ENCODE measurements at regions not wholly inside any gene's neighbourhood (a gene's known extent, or its start where the extent isn't known, plus 50 kb on each side); places are given as distances from the start of the nearest gene placed in this dataset.

DNA sequence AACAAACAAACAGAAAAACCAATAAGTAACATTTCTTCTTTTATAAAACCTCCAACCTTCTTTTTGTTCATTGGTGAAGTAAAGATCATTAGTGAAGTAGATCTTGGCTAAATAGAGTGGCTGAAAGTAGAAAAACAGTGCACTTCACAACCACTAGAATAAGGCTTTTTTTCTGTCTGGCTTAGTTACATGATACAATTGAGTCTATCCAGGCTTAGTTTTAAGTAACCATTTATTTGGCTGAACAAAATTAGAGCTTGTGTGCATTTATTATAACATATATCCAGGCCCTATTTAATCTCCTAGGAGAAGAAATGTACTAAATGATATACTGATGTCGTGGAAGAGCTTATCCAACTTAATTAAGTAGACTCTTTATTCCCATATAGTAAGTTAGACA is 65.8 kb upstream of the STK38L start:
- ATAC-seq: no peak
- Histone ChIP-seq H3K4me1 (ENCODE audit: control insufficient read depth, insufficient read depth, low read length) (peaks cover 37% of the 10 kb centered on the region), H3K27me3 (replicated peaks in 1 of 2; ENCODE audit: control insufficient read depth in 2 of 2, insufficient read depth in 2 of 2, low read length in 1 of 2) (no peaks in the 10 kb centered on the region), H3K4me3 (no peak overlapping the region), H2AFZ (ENCODE audit: control insufficient read depth, low read depth, low read length) (no peak overlapping the region), H4K20me1 (ENCODE audit: control insufficient read depth, insufficient read depth) (no peaks in the 10 kb centered on the region), H3K4me2 (ENCODE audit: control insufficient read depth, insufficient read depth) (peak overlapping the region; percentile 15), H3K9ac (ENCODE audit: control insufficient read depth, insufficient read depth, low read length) (no peak overlapping the region), H3K36me3 (ENCODE audit: control insufficient read depth in 2 of 2, insufficient read depth in 2 of 2, low read length in 1 of 2) (no peaks in the 10 kb centered on the region), H3K79me2 (ENCODE audit: control insufficient read depth, insufficient read depth, low read length) (no peaks in the 10 kb centered on the region), H3K27ac (ENCODE audit: control insufficient read depth, insufficient read depth) (peak overlapping the region; percentile 94; the same call in 1 of the 2 replicates), H3K9me3 (replicated peaks; ENCODE audit: control insufficient read depth, insufficient read depth, low read length) (no peaks in the 10 kb centered on the region)
- 88% methylated on average over 1 of the region's 1 CpG for WGBS (ENCODE audit: insufficient coverage, insufficient replicate concordance, low lambda C conversion rate, missing lambda C conversion rate)
- ChIA-PET POLR2A (interaction anchor here (0.6 to 3.4 kb wide), 17 partner anchors 9 to 155 kb away, joined by 3 to 29 read pairs (median 4); partner anchors contain the start of gene STK38L), SMC1A (ENCODE audit: uncharacterized antibody, unreplicated experiment) (interaction anchor here (0.7 to 12.8 kb wide), 23 partner anchors 8 to 159 kb away, joined by 3 to 140 read pairs (median 18); partner anchors contain the start of gene STK38L), CTCF (interaction anchor here (0.8 to 5.5 kb wide), 12 partner anchors 9 to 163 kb away, joined by 3 to 26 read pairs (median 6); no protein-coding TSS in a partner anchor), RAD21 (ENCODE audit: unreplicated experiment) (interaction anchor here (0.7 to 5.5 kb wide), 18 partner anchors 13 to 321 kb away, joined by 3 to 85 read pairs (median 19); partner anchors contain the start of genes STK38L and TM7SF3)
- no peak for FAIRE-seq
- BruUV-seq (replicated peaks): no TSS peak
- DNase-seq (ENCODE audit: low read depth, low spot score): no peak
- intact Hi-C loops (cut with micrococcal nuclease; ENCODE audit: unreplicated experiment): loop anchor here (2.0 to 5.0 kb wide), 2 partner anchors 35 to 44 kb away; no protein-coding TSS in a partner anchor
- in situ Hi-C loops (cut with MboI): no loop called here
- no peak for TF ChIP-seq NR2C1 (IDR thresholded peaks at IDR 0.05)
- TF ChIP-seq BHLHE40 (IDR thresholded peaks at IDR 0.05; ENCODE audit: borderline replicate concordance in 1 of 2, low read depth in 2 of 2, low read length in 1 of 2): no peak
- TF ChIP-seq, protein P1, sequence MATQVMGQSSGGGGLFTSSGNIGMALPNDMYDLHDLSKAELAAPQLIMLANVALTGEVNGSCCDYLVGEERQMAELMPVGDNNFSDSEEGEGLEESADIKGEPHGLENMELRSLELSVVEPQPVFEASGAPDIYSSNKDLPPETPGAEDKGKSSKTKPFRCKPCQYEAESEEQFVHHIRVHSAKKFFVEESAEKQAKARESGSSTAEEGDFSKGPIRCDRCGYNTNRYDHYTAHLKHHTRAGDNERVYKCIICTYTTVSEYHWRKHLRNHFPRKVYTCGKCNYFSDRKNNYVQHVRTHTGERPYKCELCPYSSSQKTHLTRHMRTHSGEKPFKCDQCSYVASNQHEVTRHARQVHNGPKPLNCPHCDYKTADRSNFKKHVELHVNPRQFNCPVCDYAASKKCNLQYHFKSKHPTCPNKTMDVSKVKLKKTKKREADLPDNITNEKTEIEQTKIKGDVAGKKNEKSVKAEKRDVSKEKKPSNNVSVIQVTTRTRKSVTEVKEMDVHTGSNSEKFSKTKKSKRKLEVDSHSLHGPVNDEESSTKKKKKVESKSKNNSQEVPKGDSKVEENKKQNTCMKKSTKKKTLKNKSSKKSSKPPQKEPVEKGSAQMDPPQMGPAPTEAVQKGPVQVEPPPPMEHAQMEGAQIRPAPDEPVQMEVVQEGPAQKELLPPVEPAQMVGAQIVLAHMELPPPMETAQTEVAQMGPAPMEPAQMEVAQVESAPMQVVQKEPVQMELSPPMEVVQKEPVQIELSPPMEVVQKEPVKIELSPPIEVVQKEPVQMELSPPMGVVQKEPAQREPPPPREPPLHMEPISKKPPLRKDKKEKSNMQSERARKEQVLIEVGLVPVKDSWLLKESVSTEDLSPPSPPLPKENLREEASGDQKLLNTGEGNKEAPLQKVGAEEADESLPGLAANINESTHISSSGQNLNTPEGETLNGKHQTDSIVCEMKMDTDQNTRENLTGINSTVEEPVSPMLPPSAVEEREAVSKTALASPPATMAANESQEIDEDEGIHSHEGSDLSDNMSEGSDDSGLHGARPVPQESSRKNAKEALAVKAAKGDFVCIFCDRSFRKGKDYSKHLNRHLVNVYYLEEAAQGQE (IDR thresholded peaks at IDR 0.05; ENCODE audit: low read depth, low read length): no peak
- TF ChIP-seq IRF3 (IDR thresholded peaks at IDR 0.05): no peak
- no peak for TF ChIP-seq FOS (IDR thresholded peaks at IDR 0.05; ENCODE audit: borderline replicate concordance, extremely low read depth, insufficient read length)
- TF ChIP-seq SREBF2 (IDR thresholded peaks at IDR 0.05; ENCODE audit: low read length): no peak
- TF ChIP-seq USF2 (IDR thresholded peaks at IDR 0.05; ENCODE audit: borderline replicate concordance, low read depth, low read length): no peak
- no peak for TF ChIP-seq CEBPB (IDR thresholded peaks at IDR 0.05; ENCODE audit: borderline replicate concordance in 1 of 2, low read depth in 2 of 2, low read length in 2 of 2)
- TF ChIP-seq, protein P2, sequence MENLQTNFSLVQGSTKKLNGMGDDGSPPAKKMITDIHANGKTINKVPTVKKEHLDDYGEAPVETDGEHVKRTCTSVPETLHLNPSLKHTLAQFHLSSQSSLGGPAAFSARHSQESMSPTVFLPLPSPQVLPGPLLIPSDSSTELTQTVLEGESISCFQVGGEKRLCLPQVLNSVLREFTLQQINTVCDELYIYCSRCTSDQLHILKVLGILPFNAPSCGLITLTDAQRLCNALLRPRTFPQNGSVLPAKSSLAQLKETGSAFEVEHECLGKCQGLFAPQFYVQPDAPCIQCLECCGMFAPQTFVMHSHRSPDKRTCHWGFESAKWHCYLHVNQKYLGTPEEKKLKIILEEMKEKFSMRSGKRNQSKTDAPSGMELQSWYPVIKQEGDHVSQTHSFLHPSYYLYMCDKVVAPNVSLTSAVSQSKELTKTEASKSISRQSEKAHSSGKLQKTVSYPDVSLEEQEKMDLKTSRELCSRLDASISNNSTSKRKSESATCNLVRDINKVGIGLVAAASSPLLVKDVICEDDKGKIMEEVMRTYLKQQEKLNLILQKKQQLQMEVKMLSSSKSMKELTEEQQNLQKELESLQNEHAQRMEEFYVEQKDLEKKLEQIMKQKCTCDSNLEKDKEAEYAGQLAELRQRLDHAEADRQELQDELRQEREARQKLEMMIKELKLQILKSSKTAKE (IDR thresholded peaks at IDR 0.05; ENCODE audit: low read depth, poor library complexity, severe bottlenecking): no peak
- no peak for TF ChIP-seq IKZF1 (conservative IDR thresholded peaks at IDR 0.05)
- no peak for TF ChIP-seq YY1 (IDR thresholded peaks at IDR 0.05; ENCODE audit: low read depth, low read length)
- TF ChIP-seq DPF2 (IDR thresholded peaks at IDR 0.05): no peak
- TF ChIP-seq, protein P3, sequence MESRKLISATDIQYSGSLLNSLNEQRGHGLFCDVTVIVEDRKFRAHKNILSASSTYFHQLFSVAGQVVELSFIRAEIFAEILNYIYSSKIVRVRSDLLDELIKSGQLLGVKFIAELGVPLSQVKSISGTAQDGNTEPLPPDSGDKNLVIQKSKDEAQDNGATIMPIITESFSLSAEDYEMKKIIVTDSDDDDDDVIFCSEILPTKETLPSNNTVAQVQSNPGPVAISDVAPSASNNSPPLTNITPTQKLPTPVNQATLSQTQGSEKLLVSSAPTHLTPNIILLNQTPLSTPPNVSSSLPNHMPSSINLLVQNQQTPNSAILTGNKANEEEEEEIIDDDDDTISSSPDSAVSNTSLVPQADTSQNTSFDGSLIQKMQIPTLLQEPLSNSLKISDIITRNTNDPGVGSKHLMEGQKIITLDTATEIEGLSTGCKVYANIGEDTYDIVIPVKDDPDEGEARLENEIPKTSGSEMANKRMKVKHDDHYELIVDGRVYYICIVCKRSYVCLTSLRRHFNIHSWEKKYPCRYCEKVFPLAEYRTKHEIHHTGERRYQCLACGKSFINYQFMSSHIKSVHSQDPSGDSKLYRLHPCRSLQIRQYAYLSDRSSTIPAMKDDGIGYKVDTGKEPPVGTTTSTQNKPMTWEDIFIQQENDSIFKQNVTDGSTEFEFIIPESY (IDR thresholded peaks at IDR 0.05): no peak
- TF ChIP-seq CBX5 (IDR thresholded peaks at IDR 0.05; ENCODE audit: low read depth): no peak
- no peak for TF ChIP-seq ATF7 (IDR thresholded peaks at IDR 0.05; ENCODE audit: low read depth)

Data from GM12878 (cell line).